Right lobe of liver (tissue), 6 donors: ENCODE measurements at regions not wholly inside any gene's neighbourhood (a gene's known extent, or its start where the extent isn't known, plus 50 kb on each side); places are given as distances from the start of the nearest gene placed in this dataset.

Experiments used
- ATAC-seq, 4 donors: fragments of 200-7000 bp; cut with Tn5 transposase; one replicate each; pipeline ENCODE4 v1.9.1; 2020; ENCODE audit warnings: mild to moderate bottlenecking in 4 of 4, moderate library complexity in 4 of 4
- DNase-seq, 3 donors: peaks; one replicate each; pipeline ENCODE4 v3.0.0-alpha.2; 2020
- H3K27ac ChIP-seq, 3 donors: fragments of 200-600 bp; one replicate each; pipeline ENCODE4 v1.8.0; 2022
- H3K27me3 ChIP-seq, 2 donors: fragments of 200-600 bp; one replicate each; pipeline ENCODE4 v1.8.0; 2022
- H3K36me3 ChIP-seq, 4 donors: fragments of 200-600 bp; sonication (generic) in 1 of 4; one replicate each; pipeline versions ENCODE4 v1.5.1 to v1.8.0; 2017 to 2022; ENCODE audit warnings: control low read depth in 1 of 4
- H3K4me1 ChIP-seq, 4 donors: fragments of 200-600 bp; sonication (generic) in 1 of 4; one replicate each; pipeline versions ENCODE4 v1.5.1 to v1.8.0; 2017 to 2022; ENCODE audit warnings: control low read depth in 1 of 4
- H3K4me3 ChIP-seq, 3 donors: fragments of 200-600 bp; one replicate each; pipeline ENCODE4 v1.8.0; 2022
- H3K9me3 ChIP-seq, 4 donors: fragments of 200-600 bp; sonication (generic) in 1 of 4; one replicate each; pipeline versions ENCODE4 v1.5.1 to v1.8.0; 2017 to 2022; ENCODE audit warnings: control low read depth in 1 of 4
- CTCF ChIP-seq, 4 donors: fragments of 200-600 bp in 3 of 4; fragments of 450-650 bp in 1 of 4; IDR thresholded peaks; one replicate each; pipeline versions ENCODE4 v1.5.1 to v1.8.0; 2016 to 2022; ENCODE audit warnings: antibody characterized with exemption in 4 of 4, mild to moderate bottlenecking in 2 of 4
- POLR2A ChIP-seq: fragments of 450-650 bp; IDR thresholded peaks from one replicate; pipeline ENCODE4 v1.6.1; 2017; ENCODE audit warnings: antibody characterized with exemption, mild to moderate bottlenecking
- WGBS: methylation state at CpG from one replicate; pipeline ENCODE4 v1.1.6; 2018; ENCODE audit warnings: low coverage, low lambda C conversion rate; ENCODE audit not compliant: insufficient coverage; ENCODE audit errors: missing lambda C conversion rate; 5-methylcytosine and 5-hydroxymethylcytosine counted together
- intact Hi-C, 2 donors: fragments of 100-400 bp; cut with DNase I; formaldehyde crosslinking; loops; one replicate each; pipeline versions ENCODE4 v1.11.2 to v1.14.1; 2022
- donor health status: DM: no; HTN: yes; CAD: no.
- donor health status: DM: no; HTN: no; CAD: no.
- donor health status: DM: no; HTN: no; CAD: no.
- donor health status: DM: no; HTN: yes; CAD: no.
- donor health status: DM: no; HTN: yes; CAD: no.

DNA sequence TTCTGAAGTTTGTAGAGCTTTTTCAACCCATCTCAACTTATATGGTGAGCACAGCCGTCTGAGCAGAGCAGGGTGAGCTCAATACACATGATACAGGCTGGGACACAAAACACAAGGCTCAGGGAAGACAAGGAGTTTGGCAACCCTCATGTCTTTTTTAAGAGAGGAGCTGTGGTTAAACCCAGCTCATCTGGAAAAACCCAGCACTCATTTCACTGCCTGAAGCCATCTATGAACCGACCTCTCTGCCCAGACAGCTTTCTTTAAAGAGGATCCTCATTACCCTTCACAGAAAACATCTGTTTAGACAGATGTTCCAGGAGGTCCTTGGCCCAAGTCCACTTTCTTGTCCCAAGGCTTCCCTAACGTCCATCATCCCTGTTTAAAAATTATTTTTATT lies 170.0 kb upstream of the TSHZ3 start:
- TF ChIP-seq POLR2A (no peak), CTCF (IDR thresholded peaks at IDR 0.05) (no peak)
- Histone ChIP-seq H3K36me3 (no peaks in the 10 kb centered on the region), H3K4me3 (no peak overlapping the region), H3K4me1 (no peaks in the 10 kb centered on the region), H3K27me3 (no peaks in the 10 kb centered on the region), H3K9me3 (no peaks in the 10 kb centered on the region), H3K27ac (no peak overlapping the region)
- intact Hi-C loops, result no loop called here
- ATAC-seq (no peak), DNase-seq (no peak)
- WGBS, result 13% methylated on average over 3 of the region's 3 CpGs

DNA sequence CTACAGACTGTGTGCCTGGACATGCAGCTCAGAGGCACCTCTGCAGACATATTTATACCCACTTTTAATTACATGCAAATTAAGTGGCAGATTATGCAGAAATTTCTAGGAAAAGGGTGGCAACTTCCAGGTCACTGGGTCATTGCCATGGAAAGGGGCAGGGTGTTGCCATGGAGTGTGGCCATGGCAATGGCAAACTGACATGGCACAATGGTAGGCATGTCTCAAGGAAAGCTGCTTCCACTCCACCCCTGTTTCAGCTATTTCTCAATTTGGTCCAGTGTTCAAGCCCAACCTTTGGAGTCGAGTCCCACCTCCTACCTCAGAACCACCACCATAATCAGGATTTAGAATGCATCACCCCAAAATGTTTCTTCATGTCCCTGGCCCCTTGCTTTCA lies 170.7 kb upstream of the TSHZ3 start:
- TF ChIP-seq CTCF (IDR thresholded peaks at IDR 0.05) (no peak), POLR2A (no peak)
- no peak for ATAC-seq

GRCh38 chr19:31520633-31521032 lies 171.4 kb upstream of the TSHZ3 start:
- H3K27ac ChIP-seq, result no peak overlapping the region
- no peak for ATAC-seq
- H3K9me3 ChIP-seq, result peaks cover 0 to 3% (median 0%) of the 10 kb centered on the region in 4 donors
- no peaks in the 10 kb centered on the region for H3K27me3 ChIP-seq
- H3K36me3 ChIP-seq, result no peaks in the 10 kb centered on the region
- intact Hi-C loops, result no loop called here
- TF ChIP-seq CTCF (IDR thresholded peaks at IDR 0.05) (no peak), POLR2A (no peak)
- no peak overlapping the region for H3K4me3 ChIP-seq
- no peak for DNase-seq
- H3K4me1 ChIP-seq, result no peaks in the 10 kb centered on the region

More for the DNA sequence above, 170.7 kb upstream of the TSHZ3 start:
- no peak for DNase-seq
- Histone ChIP-seq H3K36me3 (no peaks in the 10 kb centered on the region), H3K27ac (no peak overlapping the region), H3K4me1 (no peaks in the 10 kb centered on the region), H3K4me3 (no peak overlapping the region), H3K9me3 (no peaks in the 10 kb centered on the region), H3K27me3 (no peaks in the 10 kb centered on the region)
- WGBS, result 50% methylated on average over 1 of the region's 1 CpG
- intact Hi-C loops, result no loop called here

DNA sequence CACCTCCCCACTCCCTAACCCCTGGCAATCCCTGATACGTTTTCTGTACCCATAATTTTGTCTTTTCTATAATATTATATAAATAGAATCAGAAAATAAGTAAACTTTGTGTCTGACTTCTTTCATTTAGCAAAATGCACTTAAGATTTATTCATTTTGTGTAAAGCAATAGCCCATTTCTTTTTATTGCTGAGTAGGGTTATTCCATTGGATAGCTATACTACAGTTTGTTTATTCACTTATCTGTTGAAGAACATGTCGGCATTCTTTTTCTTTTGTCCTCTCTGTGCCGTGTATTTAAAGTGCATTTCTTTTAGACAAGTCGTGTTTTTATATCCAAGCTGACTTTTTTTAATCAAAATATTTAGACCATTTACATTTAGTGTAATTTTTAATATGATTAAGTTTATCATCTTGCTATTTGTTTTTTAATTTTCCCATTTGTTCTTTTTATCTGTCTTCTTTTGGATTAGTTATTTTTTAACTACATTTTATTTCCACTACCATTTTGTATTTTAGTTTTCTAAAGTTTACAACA lies 176.4 kb upstream of the TSHZ3 start:
- Histone ChIP-seq H3K27me3 (no peaks in the 10 kb centered on the region), H3K27ac (no peak overlapping the region), H3K4me3 (no peak overlapping the region), H3K9me3 (peaks cover 0 to 4% (median 0%) of the 10 kb centered on the region in 4 donors), H3K4me1 (no peaks in the 10 kb centered on the region), H3K36me3 (no peaks in the 10 kb centered on the region)
- WGBS, result 57% methylated on average over 4 of the region's 4 CpGs
- DNase-seq (no peak), ATAC-seq (no peak)
- intact Hi-C loops, result no loop called here
- no peak for TF ChIP-seq CTCF (IDR thresholded peaks at IDR 0.05)
- TF ChIP-seq POLR2A, result no peak

- Histone ChIP-seq H3K27me3 (no peaks in the 10 kb centered on the region), H3K9me3 (peaks cover 0 to 4% (median 0%) of the 10 kb centered on the region in 4 donors), H3K36me3 (no peaks in the 10 kb centered on the region), H3K4me1 (no peaks in the 10 kb centered on the region), H3K4me3 (no peak overlapping the region), H3K27ac (no peak overlapping the region)
- TF ChIP-seq POLR2A (no peak), CTCF (IDR thresholded peaks at IDR 0.05) (no peak)
- ATAC-seq (no peak), DNase-seq (no peak)
- intact Hi-C loops, result no loop called here
Measured at GRCh38 chr19:31527443-31527842, 178.2 kb upstream of the TSHZ3 start.
